DMS153 (cell line): ENCODE measurements at regions not wholly inside any gene's neighbourhood (a gene's known extent, or its start where the extent isn't known, plus 50 kb on each side); places are given as distances from the start of the nearest gene placed in this dataset.

ENCODE experiments used
- DNase-seq: peaks from one replicate; lab custom pipeline; 2025; lab: John Stamatoyannopoulos, UW

DNA sequence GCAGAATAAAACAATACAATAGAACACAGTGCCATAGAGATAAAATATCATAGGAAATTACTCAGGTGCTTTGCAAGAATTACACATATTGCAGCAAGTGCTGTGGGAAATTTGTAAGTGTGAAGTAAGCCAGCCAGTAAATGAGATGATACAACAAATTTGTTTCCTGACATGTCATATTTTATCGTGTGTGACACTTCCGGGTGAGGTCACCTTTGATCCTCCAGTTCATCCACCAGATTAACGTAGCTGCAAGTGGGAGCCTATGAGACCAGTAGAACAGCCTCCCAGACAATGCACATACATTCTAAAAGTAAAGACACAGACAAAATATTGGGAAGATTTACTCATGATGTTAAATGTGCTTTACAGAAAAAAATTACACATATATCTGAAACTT, 72.2 kb downstream of the PRDM9 start:
- no peak for DNase-seq

DNA sequence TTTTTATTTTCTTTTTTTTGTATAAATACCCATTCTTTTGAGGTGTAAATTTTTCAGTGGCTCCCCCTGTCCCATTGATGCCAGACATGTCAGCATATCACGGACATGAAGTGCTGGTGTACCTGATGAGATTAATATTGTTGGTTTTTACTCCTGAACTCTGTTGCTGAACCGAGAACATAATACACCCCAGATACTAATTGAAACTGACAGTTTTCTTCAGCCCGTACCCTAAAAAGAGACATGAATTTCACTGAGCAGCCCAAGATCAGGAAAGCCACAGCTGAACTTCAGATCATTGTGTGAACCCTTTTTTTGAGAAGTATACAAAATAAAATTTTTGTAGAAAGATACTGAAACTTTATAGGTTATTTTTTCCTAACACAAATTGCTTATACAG, 75.7 kb downstream of the PRDM9 start:
- DNase-seq, result no peak

DNA sequence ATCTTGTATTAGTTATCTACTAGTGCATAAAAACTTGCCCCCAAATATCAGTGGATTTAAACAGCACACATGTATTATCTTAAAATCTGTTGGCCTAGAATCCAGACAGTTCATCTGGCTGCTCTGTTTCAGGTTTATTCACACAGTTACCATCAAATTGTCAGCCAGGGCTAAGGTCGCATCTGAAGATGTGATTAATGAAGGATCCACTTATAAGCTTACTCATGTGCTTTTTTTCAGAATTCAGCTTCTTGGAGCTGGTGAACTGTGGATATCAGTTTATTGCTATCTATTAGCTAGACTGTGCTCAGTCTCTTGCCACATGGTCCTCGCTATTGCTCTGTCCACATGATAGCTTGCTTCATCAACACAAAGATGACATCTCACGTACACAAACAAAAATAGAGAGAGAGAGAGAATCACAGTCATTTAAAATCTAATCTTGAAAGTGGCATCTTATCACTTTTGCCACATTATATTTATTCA, 81.5 kb downstream of the PRDM9 start:
- no peak for DNase-seq

DNA sequence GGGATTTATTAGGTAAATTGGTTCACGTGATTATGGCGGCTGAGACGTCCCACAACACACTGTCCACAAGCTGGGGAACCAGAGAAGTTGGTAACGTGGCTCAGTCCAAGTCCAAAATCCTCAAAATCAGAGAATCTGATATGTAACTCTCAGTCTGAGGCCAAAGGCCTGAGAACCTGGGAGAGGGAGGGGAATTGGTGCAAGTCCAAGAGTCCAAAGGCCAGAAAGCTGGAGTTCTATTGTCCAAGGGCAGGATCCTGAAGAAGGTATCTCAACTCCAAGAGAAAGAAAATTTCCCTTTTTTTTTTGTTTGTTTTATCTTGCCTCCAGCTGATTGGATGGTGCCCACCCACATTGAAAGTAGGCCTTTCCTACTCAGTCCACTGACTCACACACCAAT, 83.8 kb downstream of the PRDM9 start:
- no peak for DNase-seq

DNA sequence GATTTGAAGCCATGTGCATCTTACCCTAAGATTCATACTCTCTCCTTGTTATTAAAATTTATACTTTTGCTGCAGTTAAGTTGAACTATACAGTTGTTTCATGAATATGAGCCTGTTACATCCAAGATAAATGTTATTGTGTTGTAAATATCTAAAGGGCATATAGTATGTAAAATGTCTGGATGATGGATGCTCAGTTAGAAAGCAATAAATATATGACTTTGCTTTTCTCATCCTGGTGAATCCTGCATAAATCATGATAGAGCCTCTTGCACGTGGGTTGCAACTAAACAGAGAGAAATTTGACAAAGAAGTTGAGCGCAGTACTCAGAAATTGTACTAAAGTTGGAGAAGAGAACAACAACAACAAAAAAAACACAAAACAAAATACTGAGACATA, 99.5 kb downstream of the PRDM9 start:
- no peak for DNase-seq

DNA sequence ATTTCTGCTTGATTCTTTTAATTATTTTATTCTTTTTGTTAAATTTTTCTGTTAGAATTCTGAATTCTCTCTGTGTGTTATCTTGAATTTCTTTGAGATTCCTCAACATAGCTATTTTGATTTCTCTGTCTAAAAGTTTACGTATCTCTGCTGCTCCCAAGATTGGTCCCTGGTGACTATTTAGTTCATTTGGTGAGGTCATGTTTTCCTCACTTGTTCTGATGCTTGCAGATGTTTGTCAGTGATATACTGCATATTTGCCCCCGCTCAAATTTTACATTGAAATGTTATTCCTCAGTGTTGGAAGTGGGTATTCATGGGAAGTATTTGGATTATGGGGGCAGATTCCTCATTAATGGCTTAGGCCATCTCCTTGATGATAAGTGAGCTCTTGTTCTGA, 105.3 kb downstream of the PRDM9 start:
- no peak for DNase-seq

DNA sequence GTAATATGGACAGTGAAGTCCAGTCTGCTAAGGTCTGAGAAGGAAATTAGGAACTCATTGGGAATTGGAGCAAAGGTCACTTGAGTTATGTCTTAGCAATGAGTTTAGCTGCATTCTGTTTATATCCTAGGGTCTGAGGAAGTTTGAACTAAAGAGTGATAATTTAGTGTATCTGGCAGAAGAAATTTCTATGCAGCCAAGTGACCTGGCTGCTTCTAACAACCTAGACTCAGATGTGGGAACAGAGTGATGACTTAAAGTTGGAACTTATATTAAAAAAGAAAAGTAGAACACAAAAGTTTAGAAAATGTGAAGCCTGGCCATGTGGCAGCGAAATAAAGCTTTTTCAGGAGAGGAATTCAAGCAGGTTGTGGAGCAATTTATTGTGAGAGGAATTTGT, 106.2 kb downstream of the PRDM9 start:
- no peak for DNase-seq

DNA sequence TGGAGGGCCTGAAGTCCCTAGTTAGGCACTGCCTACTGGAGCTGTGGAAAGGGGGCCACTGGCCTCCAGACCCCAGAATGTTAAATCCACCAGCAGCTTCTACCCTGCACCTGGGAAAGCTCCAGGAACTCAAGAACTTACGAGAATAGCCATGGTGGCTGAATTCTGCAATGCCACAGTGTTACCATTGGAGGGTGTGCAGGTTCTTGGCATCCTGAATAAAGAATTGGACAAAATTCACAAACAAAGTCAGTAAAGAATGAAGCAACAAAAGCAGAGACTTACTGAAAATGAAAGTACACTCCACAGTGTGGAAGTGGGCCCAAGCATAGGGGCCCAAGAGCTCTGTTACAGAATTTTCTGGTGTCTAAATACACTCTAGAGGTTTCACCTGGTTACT, 107.0 kb downstream of the PRDM9 start:
- no peak for DNase-seq

DNA sequence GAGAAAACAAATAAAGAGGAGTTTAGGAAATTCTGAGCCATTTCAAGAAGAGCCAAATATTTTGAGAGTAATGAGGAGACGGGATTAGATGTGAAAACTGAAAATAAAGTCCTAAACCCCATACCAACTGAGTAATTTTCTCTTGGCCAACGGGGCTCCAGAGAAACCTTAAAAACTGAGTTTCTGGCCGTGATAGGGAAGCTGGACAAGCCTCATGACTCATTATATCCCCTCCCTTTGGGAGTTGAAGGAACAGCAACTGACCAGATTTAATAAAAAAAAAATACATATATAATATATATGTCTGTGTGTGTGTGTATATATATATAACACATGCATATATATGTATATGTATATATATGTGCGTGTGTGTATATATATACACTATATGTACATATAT, 119.6 kb downstream of the PRDM9 start:
- DNase-seq, result no peak

DNA sequence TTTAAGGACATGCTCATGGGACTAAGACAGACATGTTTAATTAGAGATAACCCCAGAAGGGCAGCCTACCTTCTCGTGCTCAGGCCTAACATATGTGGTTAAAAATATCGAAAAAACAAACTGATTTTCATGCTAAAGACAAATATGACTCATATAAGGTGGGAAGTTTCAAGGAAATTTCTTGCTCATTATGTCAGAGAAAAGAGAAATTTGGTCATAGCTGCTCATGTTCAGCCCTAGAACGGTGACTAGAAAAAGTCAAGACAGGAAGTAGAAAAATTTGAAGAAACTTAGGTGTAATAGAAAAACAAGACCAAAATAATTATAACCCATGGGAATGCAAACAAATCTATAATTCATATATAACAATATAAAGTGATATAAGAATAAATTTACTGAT, 120.6 kb downstream of the PRDM9 start:
- DNase-seq, result no peak

DNA sequence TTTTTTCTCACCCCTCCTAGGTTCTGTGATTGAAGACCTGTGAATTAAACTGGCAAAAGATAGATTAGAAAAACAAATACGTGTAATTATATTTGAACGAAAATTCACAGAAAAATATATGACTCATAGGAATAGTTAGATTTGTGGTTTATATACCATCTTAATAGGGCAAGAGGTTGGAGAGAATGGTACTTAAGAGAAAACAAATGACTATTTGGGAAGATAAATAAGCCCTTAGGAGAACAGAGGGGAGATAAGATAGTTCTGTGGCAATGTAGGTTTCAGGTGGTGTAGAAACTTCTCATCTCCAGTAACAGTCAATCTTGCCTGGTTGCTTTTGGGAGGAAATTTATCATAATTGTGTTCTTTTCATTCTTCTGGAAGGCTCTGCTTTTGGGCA, 122.0 kb downstream of the PRDM9 start:
- DNase-seq, result no peak

DNA sequence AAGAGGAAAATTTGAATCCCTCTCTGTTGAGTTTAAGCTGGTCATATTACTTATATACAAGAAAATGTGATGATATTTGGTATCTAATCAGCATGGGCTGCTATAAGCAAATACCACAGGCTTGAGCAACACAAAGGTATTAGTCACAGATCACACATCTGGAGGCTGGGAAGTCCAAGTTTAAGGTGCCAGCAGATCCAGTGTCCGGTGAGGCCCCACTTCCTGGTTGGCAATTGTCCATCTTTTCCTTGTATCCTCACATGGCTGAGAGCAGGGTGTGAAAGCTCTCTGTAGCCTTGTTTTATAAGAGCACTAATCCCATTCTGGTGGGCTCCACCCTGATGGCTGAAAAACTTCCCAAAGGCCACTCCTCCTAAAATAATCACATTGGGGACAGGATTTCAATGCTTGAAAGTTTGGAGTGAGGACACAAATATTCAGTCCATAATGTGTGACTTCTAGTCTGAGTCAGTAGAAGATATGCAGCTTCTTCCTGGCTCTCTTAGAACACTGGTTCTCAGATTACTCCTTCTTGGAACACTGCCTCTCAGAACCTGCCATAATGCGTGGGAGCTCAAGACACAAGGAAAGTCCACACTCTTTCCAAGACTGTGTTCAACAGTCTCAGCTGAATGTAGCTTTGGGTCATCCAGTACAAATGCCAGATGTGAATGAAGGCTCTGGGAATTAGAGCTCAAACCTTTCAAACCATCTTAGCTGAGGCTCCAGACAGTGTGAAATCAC, 124.1 kb downstream of the PRDM9 start:
- DNase-seq, result peak; percentile 39

DNA sequence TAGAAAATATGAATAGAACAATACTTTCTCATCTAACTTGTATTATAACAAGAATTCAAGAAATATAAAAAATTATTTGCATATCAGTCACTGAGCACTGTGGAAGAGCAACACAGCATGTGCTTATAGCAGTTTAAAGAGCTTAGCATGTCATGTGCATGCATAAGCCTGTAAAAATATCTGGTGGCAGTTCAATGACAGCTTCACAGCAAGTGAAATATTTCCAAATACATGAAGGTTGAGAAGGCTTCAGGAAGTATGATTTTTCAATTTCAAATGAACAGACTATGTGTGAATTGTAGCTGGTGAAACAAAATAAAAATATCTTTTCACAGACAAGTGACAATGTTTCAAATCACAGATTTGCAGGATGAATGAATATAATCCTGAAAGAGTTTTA, 128.5 kb downstream of the PRDM9 start:
- DNase-seq, result no peak

DNA sequence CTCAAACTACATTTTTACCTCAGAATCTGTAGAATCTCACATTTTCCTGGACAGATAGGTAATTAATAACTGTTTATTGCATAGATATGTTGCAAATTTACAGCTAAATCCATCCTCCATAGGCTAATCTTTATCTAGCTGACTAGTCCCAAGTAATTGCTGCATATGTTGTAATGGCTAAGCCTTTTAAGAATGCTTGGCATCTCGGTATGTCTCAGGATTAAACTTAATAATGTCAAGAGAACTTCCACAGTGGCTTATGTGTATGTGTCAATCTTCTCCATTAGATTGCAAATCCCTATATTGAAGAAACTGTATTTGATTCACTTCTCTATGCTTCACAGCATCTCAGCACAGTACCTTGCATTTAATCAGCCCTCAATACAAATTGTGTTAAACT, 131.9 kb downstream of the PRDM9 start:
- DNase-seq, result no peak

DNA sequence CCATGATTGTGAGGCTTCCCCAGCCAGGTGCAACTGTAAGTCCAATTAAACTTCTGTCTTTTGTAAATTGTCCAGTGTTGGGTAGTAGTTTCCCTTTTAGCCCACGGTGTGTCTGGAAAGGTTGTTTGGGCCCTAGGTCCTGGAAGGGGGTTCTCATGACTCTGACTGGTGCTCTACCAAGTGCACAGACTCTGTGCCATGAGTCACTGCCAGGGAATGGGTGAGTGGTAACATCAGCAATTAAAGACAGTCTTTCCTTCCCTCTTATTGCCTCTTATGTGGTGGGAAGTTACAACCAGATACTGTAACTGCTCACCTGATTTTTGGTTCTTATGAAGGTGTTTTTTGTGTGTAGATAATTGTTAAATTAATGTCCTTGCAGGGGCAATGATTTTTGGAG, 141.2 kb downstream of the PRDM9 start:
- DNase-seq, result no peak

DNA sequence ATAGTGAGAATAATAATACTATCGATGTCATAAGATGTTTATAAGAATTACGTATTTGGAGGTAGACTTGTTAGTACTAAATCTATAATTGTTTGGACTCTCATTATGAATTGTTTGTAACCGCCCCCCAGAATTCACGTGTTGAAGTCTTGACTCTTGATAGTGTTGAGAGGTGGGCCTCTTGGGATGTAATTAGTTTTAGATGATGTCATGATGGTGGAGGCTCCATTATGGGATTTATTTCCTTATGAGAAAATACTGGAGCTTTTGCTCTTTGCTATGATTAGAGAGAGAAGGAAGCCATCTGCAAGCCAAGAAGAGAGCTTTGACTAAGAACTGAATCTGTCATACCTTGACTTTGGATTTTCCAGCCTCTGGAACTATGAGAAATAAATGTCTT, 142.2 kb downstream of the PRDM9 start:
- no peak for DNase-seq

DNA sequence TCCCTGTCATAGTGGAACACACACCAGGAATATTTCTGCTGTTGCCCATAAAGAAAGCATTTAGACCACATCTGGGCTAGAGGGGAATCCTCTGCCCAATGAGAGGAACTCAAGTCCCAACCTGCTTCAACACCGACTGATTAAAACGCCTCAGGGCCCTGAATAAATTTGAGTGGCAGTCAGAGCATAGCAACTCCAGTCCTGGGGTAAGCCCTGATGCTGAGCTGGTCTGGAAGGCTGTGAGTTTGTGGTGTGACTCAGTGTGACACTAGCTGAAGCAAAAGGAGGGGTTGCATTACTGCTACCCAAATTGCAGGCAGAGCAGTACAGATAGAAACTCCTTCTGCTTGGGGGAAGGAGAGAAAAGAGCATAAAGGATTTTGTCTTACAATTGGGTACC, 148.3 kb downstream of the PRDM9 start:
- DNase-seq, result no peak

DNA sequence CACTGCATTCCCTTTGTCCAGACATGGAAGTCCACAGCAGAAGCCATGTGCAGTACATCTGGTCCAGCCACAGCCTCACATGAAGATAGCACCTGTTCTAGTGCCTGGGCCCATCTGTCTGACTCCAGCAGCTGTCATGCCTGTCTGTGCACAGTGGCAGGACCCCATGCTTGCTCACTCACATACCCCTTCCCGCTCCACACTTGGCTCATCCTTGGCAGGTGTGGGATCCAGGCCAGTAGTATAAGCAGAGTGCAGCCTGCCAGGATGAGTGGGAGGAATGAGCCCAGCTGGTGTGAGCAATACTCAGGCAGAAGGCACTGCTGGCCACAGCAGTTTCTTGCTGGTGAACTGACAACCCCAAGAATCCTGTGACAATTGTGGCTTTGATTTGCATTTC, 168.0 kb downstream of the PRDM9 start:
- DNase-seq, result no peak

DNA sequence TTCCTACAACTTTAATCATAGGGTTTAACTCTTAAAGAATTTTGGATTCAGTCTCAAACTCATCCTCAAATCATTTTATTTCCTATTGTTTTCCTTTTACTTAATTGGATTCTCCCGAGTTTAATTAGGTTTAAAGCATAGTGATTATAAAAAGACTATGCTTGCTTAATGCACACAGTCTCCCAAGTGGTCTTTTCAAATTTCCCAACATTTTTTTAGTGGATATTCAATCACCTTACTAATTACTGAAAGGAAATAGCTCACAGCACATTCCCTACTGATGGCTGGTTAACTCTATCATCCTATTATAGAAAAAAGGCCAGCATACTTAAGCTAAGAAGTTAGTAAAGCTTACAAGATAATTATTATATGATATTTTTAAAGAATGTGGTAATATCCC, 170.6 kb downstream of the PRDM9 start:
- no peak for DNase-seq

DNA sequence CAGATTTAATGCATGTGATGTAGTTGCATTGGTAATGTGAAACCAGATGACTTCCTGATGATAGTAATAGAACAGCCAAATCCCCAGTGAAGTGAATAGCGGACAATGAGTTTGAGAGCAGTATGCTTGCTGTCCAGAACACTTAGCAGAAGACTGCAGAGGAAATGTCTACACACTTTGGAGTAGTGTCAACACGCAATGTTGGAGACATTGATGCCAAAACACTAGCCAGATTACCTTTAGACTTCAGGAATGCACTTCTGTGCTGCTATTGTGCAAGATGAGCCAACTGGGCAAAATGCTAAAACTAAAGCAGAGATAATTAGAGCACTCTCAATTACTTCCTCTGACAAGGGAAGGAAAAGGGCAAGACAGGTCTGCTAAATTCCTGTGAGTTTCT, 176.7 kb downstream of the PRDM9 start:
- DNase-seq, result no peak

DNA sequence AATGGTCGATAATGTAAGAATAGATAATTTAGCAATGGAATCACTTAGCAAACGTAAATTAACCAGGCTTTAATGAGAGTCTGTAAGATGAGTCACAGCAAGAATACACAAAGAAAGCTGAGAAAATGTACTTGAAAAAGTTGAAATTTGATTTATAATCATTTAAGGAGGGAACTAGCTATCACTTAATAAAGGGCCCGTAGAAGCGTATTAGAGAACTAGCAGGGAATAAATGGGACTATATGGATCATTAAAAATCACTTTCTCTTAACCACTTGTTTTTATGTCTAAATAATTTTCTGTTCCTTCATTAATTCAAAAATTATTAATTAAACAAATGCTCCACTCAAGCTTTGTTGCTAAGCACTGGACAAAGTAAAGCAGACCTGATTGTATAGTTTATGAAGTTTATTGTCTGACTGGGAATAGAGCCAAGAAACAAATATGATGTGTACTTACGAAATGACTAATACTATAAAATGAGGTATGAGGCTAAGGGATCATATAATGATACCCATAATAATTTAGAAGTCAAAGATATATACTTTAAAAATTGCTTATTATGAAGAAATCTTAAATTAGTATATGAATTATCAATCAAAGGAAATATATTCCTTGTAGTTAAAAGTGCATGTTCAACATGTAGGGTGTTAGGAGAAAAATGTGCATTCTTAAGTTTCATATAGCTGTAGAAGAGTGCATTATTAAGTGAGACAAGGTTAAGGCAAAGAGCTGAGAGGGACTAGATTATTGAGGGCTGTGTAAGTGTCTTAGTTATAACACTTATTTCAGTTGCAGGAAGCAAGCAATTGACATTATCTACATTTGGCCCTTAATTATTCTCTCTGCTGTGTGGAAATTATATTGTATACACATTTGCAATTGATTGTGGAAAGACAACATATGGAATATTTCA, 196.8 kb downstream of the PRDM9 start:
- DNase-seq, result peak; percentile 86

DNA sequence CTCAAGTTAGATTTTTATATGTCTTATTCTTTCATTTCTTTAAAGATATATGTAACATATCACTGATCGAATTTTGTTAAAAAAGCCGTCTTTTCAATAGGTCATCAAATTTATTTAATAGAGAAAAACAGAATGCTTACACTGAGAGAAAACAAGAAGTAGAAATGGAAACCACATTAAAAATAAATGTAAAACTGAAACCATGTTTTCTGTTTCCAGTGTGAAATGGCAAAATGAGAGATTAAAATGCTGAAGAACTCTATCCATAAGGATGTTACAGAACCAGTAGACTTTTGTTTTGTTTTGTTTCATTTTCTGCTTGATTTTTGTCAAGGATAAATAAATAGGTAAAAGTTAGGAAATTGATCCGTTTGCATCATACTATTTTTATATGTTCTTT, 210.1 kb downstream of the PRDM9 start:
- DNase-seq, result no peak

DNA sequence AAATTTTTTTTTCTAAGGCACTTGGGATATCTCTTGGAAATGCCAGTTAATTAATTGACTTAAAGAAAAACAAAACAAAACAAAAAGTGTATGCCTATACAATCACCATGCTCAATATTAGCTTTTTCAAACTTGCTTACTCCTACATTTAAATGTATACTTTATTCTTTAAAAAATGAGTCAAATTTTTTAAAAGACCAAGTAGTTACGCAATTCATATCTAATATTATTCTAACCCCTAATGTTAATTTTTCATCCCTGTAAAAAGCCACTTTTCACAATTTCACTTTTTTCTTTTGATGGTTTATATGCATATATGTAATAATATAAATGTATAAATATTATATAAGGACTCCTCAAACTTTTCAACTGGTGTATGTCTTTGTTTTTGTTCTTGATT, 211.2 kb downstream of the PRDM9 start:
- no peak for DNase-seq
